CD4-positive, alpha-beta T cell (primary cell): ENCODE measurements at regions not wholly inside any gene's neighbourhood (a gene's known extent, or its start where the extent isn't known, plus 50 kb on each side); places are given as distances from the start of the nearest gene placed in this dataset.

Source experiments
- ATAC-seq: fragments of 200-7000 bp; cut with Tn5 transposase; one replicate; pipeline ENCODE4 v1.10.0; 2022; ENCODE audit warnings: mild to moderate bottlenecking; ENCODE audit not compliant: poor library complexity
- CTCF ChIA-PET: fragments of 350-600 bp; sonication (Branson Sonifier 250); formaldehyde crosslinking; loops from one replicate; lab custom pipeline; 2021; ENCODE audit warnings: antibody characterized with exemption, inconsistent platforms; lab: Charles Lee
- POLR2A ChIA-PET: fragments of 350-600 bp; sonication (Branson Sonifier 250); formaldehyde crosslinking; loops from one replicate; lab custom pipeline; 2021; ENCODE audit warnings: antibody characterized with exemption, inconsistent platforms; lab: Charles Lee
- DNase-seq, 14 experiments: peaks; one replicate each; pipeline ENCODE4 v3.0.0-alpha.2; 2013 to 2020; ENCODE audit warnings: mixed read lengths in 2 of 14
- H3K27ac ChIP-seq, 2 donors: one replicate each; pipeline versions ENCODE4 v1.5.1 to v1.7.0; 2013; ENCODE audit warnings: low read length in 2 of 2, low read depth in 1 of 2, mild to moderate bottlenecking in 1 of 2
- H3K27me3 ChIP-seq, 2 experiments: 1 replicate in 1 of 2; 2 replicates in 1 of 2; pipeline versions ENCODE4 v1.6.1 to v1.7.0; 2013; ENCODE audit warnings: low read length in 2 of 2, control low read depth in 1 of 2, mild to moderate bottlenecking in 1 of 2, moderate library complexity in 1 of 2; ENCODE audit not compliant: insufficient read depth in 2 of 2, control insufficient read depth in 1 of 2
- H3K36me3 ChIP-seq: one replicate; pipeline ENCODE4 v1.6.1; 2013; ENCODE audit warnings: low read length, control low read depth; ENCODE audit not compliant: insufficient read depth
- H3K4me1 ChIP-seq: one replicate; pipeline ENCODE4 v1.6.1; 2013; ENCODE audit warnings: low read length, control low read depth; ENCODE audit not compliant: insufficient read depth
- H3K4me3 ChIP-seq: one replicate; pipeline ENCODE4 v1.5.1; 2013; ENCODE audit warnings: mild to moderate bottlenecking, low read length, moderate library complexity
- H3K9me3 ChIP-seq, 2 experiments: 1 replicate in 1 of 2; 2 replicates in 1 of 2; pipeline versions ENCODE4 v1.6.1 to v1.7.0; 2013; ENCODE audit warnings: low read length in 2 of 2, mild to moderate bottlenecking in 2 of 2, control low read depth in 1 of 2, moderate library complexity in 1 of 2; ENCODE audit not compliant: control insufficient read depth in 1 of 2, insufficient read depth in 1 of 2
- H3K27ac Mint-ChIP-seq: one replicate; pipeline ENCODE4 v1.8.0; 2020; ENCODE audit warnings: mixed read lengths
- H3K27me3 Mint-ChIP-seq: one replicate; pipeline ENCODE4 v1.8.0; 2021; ENCODE audit warnings: mixed read lengths
- H3K36me3 Mint-ChIP-seq: one replicate; pipeline ENCODE4 v1.8.0; 2021; ENCODE audit warnings: low read depth, mixed read lengths
- H3K4me1 Mint-ChIP-seq: one replicate; pipeline ENCODE4 v1.8.0; 2021; ENCODE audit warnings: low read depth, mixed read lengths
- H3K4me3 Mint-ChIP-seq: one replicate; pipeline ENCODE4 v1.8.0; 2020; ENCODE audit warnings: mild to moderate bottlenecking, mixed read lengths
- H3K9me3 Mint-ChIP-seq: one replicate; pipeline ENCODE4 v1.8.0; 2020; ENCODE audit warnings: mixed read lengths
- CTCF ChIP-seq: fragments of 200-600 bp; IDR thresholded peaks from one replicate; pipeline ENCODE4 v1.8.0; 2022; ENCODE audit warnings: antibody characterized with exemption, mild to moderate bottlenecking
- intact Hi-C, 2 experiments: fragments of 100-400 bp; cut with DNase I in 1 of 2; cut with micrococcal nuclease in 1 of 2; formaldehyde crosslinking; loops; one replicate each; pipeline versions ENCODE4 v1.15.1 to v1.9.0; 2023 to 2025; cut with DNase I, micrococcal nuclease

- H3K9me3 ChIP-seq, result peaks cover 0 to 8% of the 10 kb centered on the region in 2 experiments
- H3K4me1 Mint-ChIP-seq, result no peaks in the 10 kb centered on the region
Observed at GRCh38 chr6:9192405-9192909, 757.1 kb upstream of the SLC35B3 start.

GRCh38 chr6:9186148-9186547 lies 750.8 kb upstream of the SLC35B3 start:
- TF ChIP-seq CTCF, result no peak
- H3K27ac ChIP-seq, result no peak overlapping the region
- H3K4me3 ChIP-seq, result no peak overlapping the region
- DNase-seq (no peak), ATAC-seq (no peak)
- H3K27me3 ChIP-seq, result no peaks in the 10 kb centered on the region
- H3K9me3 ChIP-seq, result peaks cover 0 to 8% of the 10 kb centered on the region in 2 experiments
- Mint-ChIP-seq H3K27me3 (peaks cover 4% of the 10 kb centered on the region), H3K9me3 (no peaks in the 10 kb centered on the region), H3K4me3 (no peak overlapping the region), H3K4me1 (no peaks in the 10 kb centered on the region), H3K36me3 (no peaks in the 10 kb centered on the region), H3K27ac (no peak overlapping the region)
- CTCF ChIA-PET, result no interaction called here
- POLR2A ChIA-PET, result no interaction called here
- no peaks in the 10 kb centered on the region for H3K4me1 ChIP-seq
- H3K36me3 ChIP-seq, result no peaks in the 10 kb centered on the region
- intact Hi-C loops, result no loop called here

More at GRCh38 chr6:9192405-9192909, 757.1 kb upstream of the SLC35B3 start:
- Mint-ChIP-seq H3K4me3 (no peak overlapping the region), H3K27me3 (no peaks in the 10 kb centered on the region), H3K27ac (no peak overlapping the region), H3K9me3 (no peaks in the 10 kb centered on the region), H3K36me3 (no peaks in the 10 kb centered on the region)
- TF ChIP-seq CTCF, result no peak
- ATAC-seq (no peak), DNase-seq (no peak)
- intact Hi-C loops, result no loop called here
- POLR2A ChIA-PET, result no interaction called here
- Histone ChIP-seq H3K27ac (no peak overlapping the region), H3K27me3 (no peaks in the 10 kb centered on the region), H3K4me3 (no peak overlapping the region), H3K36me3 (no peaks in the 10 kb centered on the region), H3K4me1 (no peaks in the 10 kb centered on the region)
- CTCF ChIA-PET, result no interaction called here

DNA sequence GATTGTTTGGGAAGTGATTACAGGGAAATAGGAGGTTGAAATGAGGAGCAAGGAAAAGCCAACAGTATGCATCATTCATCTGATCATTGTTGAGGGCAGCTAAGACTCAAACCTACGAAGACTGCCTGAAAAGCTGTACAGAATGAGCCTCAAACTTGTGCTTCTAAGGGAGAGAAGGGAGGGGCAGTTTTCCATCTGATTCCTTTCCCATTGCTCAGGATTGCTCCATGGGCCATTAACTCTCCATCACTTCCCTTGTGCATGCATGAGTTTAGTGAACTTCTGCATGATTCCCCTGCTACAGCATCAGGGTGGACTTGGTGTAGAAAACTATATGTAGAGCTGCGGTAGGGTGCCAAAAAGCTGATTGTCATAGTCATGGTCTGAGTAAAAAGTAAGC lies 742.7 kb upstream of the SLC35B3 start:
- no peaks in the 10 kb centered on the region for H3K36me3 ChIP-seq
- no peaks in the 10 kb centered on the region for H3K9me3 Mint-ChIP-seq
- no peak overlapping the region for H3K27ac Mint-ChIP-seq

More for the DNA sequence above, 742.7 kb upstream of the SLC35B3 start:
- ATAC-seq (no peak), DNase-seq (no peak)
- Mint-ChIP-seq H3K36me3 (no peaks in the 10 kb centered on the region), H3K4me1 (no peaks in the 10 kb centered on the region), H3K4me3 (no peak overlapping the region), H3K27me3 (no peaks in the 10 kb centered on the region)
- H3K27ac ChIP-seq, result no peak overlapping the region
- no peak for TF ChIP-seq CTCF
- H3K4me1 ChIP-seq, result no peaks in the 10 kb centered on the region
- intact Hi-C loops, result no loop called here
- H3K9me3 ChIP-seq, result peaks cover 0 to 9% of the 10 kb centered on the region in 2 experiments
- ChIA-PET POLR2A (no interaction called here), CTCF (no interaction called here)
- no peak overlapping the region for H3K4me3 ChIP-seq
- H3K27me3 ChIP-seq, result no peaks in the 10 kb centered on the region
